ENCODE measurements at regions not wholly inside any gene's neighbourhood (a gene's known extent, or its start where the extent isn't known, plus 50 kb on each side); places are given as distances from the start of the nearest gene placed in this dataset.

DNA sequence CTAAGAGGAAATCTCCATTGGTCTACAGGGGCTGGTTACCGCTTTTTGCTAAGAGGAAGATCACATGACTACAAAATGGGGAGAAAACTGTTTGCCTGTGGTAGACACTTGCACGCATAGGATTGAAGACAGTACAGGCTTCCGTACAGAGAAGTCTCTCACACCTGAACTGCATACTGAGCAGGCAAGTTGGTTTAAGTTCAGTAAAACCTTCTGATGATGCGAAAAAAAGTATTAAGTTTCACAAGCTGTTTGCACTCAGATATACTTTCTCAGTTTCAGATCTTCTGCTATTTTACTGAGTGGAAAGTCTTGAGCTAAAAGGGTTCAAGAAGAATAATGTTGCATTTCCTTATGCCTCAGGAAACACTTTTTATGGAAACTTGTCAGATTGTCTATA is 292.2 kb upstream of the MC4R start:
- no peak for TF ChIP-seq CTCF (conservative IDR thresholded peaks at IDR 0.05; ENCODE audit: low read length)
- H3K4me3 ChIP-seq (ENCODE audit: low read length) = no peak overlapping the region
- DNase-seq (ENCODE audit: low read depth) = no peak

GRCh38 chr18:60667016-60667415 is 294.4 kb upstream of the MC4R start:
- TF ChIP-seq CTCF (conservative IDR thresholded peaks at IDR 0.05; ENCODE audit: low read length) = no peak
- no peak for DNase-seq (ENCODE audit: low read depth)
- H3K4me3 ChIP-seq (ENCODE audit: low read length) = no peak overlapping the region

- DNase-seq (ENCODE audit: low read depth) = no peak
- H3K4me3 ChIP-seq (ENCODE audit: low read length) = no peak overlapping the region
- no peak for TF ChIP-seq CTCF (conservative IDR thresholded peaks at IDR 0.05; ENCODE audit: low read length)
Measured at GRCh38 chr18:60668583-60668982, 296.0 kb upstream of the MC4R start.

GRCh38 chr18:60669938-60670337 is 297.4 kb upstream of the MC4R start:
- no peak overlapping the region for H3K4me3 ChIP-seq (ENCODE audit: low read length)
- TF ChIP-seq CTCF (conservative IDR thresholded peaks at IDR 0.05; ENCODE audit: low read length) = no peak
- DNase-seq (ENCODE audit: low read depth) = no peak

DNA sequence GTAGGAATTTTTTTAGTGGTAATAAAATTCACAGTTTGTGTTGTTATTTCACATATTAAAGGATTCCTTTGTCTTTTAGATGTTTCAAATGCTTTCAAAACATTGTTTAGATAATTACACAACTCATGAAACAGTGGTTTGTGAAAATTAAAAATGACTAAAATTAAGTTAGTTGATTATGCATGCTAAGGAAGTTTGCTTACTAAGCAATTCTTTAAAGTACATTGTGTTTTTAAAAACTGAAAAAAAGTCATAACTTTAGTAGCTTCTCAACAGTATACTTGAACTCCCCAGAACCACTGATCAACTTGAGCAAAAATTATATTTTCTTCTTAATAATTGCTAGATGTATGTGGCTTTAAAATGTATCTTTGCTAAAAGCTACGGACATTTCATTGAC is 298.4 kb upstream of the MC4R start:
- no peak for DNase-seq (ENCODE audit: low read depth)
- no peak overlapping the region for H3K4me3 ChIP-seq (ENCODE audit: low read length)
- TF ChIP-seq CTCF (conservative IDR thresholded peaks at IDR 0.05; ENCODE audit: low read length) = no peak

GRCh38 chr18:60675126-60675525 is 302.6 kb upstream of the MC4R start:
- H3K4me3 ChIP-seq (ENCODE audit: low read length) = no peak overlapping the region
- no peak for DNase-seq (ENCODE audit: low read depth)
- TF ChIP-seq CTCF (conservative IDR thresholded peaks at IDR 0.05; ENCODE audit: low read length) = no peak

DNA sequence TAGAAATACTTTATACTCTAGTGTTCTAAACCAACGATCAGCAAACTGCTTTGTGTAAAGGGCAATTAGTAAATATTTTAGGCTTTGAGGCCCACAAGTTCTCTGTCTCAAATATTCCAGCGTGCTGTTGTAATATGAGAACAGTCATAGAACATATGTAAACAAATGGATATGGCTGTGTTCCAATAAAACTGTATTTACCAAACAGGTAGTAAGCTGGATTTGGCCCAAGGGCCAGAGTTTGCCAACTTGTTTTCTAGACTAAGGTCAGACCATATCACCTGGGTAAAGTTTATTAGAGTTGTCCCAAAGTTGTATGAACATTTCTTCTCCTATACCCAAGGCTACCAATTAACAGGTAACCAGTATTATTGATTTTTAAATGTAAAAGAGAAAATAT is 303.2 kb upstream of the MC4R start:
- no peak overlapping the region for H3K4me3 ChIP-seq (ENCODE audit: low read length)
- DNase-seq (ENCODE audit: low read depth) = no peak
- TF ChIP-seq CTCF (conservative IDR thresholded peaks at IDR 0.05; ENCODE audit: low read length) = no peak
